GM18498 (cell line): ENCODE measurements at regions not wholly inside any gene's neighbourhood (a gene's known extent, or its start where the extent isn't known, plus 50 kb on each side); places are given as distances from the start of the nearest gene placed in this dataset.

Experiments used
- ATAC-seq: cut with Tn5 transposase; IDR thresholded peaks from one replicate; pipeline ENCODE4 v1.9.1; 2021; ENCODE audit warnings: mild to moderate bottlenecking, moderate library complexity; ENCODE audit not compliant: unreplicated experiment

DNA sequence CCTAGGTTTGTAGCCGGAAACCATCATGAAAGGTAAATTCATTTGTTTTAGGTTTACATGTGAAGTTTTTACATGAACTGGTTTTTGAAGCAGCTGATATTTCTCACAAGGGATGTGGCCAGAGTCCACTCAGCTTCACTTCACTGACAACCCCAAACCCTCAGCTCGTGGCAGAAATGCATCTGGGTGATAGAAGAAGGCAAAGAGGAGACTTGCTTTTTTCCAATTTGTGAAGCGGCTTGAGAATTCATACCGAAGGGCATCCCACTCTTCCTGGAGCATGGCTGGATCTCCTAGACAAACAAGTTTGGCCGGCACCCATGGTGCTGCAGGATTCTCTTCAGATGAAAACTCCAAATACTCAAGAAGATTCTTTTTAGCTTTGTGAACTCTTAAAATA lies 392.8 kb upstream of the CNR1 start:
- ATAC-seq: no peak

DNA sequence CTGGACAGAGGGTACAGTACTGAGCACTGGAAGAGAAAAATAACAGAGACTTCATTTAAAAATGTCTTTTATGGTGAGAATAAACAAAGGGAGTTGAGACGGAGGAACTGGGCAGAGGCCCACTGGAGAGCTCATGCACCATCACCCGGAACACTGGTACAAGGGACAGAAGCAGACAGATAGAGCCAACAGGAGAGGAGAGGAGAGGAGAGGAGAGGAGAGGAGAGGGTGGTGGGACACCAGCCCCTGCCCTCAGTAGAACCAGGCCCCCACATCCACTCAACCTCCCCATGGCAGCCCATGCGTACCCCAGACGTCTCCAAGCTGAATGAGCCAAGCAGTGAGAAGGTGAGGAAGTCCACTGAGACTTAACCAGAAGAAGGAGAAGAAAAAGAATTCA lies 390.5 kb upstream of the CNR1 start:
- no peak for ATAC-seq

DNA sequence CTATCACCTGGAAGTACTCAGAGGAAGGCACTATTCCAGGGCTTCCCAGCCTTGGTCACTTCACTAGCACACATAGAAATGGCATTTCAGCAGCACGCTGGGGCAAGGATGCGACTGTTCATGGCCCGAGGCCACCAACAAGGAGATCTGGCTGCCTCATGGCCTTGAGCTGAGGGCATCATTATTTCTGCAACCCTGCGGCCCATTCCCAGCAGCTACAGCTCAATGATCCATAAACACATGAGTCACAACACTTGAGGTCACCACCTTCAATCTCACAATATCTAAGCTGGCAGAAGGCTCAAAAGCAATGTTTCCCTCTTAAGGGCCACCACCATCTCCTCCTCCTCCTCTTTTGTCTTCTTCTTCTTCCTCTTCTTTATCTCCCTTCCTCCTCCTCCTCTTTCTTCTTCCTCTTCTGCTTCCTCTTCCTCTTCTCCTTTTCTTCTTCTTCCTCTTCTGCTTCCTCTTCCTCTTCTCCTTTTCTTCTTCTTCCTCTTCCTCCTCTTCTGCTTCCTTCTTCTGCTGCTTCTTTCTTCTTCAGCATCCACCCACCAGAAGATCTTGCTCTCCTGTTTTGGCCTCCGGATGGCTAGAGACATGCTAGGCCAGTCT lies 382.9 kb upstream of the CNR1 start:
- ATAC-seq: no peak

DNA sequence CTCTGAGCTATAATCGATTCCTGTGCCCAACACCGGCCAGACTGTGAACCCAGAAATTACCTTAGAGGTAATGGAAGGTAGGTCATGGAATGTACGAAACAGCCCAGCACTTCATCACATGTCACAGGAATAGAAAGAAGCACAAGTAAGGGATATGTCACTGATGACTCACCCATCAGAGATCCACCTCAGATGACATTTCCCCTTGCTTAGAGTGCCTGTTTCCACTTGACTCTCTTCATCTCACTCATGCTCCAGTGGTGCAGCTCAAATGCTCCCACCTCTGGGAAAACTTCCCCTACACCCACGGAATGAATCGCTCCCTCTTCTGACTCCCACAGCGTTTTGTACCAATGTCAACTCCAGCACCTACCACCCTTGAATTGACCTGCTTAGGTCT lies 381.6 kb upstream of the CNR1 start:
- no peak for ATAC-seq

DNA sequence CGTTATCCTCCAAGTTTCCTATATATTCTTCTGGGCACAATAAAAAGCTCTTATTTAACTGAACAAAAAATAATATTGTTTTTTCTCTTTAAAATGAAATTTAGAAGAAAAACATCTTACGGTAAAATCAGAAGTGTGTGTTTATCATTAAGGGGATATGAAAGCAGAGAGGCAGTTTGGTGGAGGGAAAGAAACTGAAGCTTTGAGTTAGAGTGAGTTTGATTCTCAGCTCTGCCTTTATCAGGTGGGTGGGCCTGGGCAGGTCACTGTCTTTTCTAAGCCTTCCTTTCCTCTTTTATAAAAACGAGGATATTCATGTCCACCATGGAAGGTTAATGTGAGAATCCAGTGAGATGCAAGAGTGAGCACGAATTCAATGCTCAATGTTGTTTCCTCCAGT lies 379.8 kb upstream of the CNR1 start:
- ATAC-seq: no peak

DNA sequence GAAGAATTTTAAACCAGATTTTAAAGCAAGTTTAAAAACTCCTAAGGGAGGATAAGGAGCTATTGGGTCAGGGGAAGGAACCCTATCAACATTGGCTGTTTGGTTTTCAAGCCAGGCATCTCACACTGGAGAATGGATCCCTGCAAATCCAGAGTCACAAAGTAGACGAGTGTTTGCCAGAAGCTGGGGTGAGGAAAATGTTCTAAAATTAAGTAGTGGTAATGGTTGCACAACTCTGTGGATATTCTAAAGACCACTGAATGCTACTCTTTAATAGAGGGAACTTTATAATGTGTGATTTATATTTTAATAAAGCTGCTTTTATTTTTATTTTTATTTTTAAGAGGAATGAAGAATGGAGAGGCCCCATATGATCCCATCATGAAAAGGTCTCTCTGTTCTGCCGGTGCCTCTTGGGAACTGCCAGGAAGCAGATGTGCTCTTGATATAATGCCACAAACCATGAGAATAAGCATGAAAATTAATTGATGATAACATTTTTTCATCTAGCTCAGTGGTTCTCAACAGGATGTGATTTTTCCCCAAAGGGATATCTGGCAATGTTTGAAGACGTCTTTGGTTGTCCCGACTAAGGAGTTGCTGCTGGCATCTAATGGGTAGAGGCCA lies 379.0 kb upstream of the CNR1 start:
- ATAC-seq: no peak

DNA sequence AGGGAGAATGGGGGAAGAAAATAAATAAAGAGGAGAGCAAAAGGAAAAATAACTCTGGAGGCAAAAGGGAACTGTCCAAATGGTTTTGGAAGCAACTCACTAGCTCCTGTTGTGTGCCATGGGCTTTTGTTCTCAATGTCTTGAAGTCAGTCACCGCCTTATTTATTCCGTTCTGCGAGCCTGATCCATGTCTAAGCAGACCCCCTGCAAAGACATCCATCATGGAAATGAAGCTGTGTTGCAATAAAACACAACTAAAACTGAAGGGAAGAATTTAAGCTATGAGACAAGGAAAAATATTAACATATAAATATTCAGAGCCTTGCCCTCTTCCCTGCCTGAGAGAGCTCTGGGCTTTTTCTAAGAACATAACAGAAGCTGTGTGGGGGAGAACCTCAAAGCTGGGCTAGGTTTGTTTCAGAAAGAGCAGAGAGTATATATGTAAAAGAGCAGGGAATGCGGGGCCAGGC lies 373.2 kb upstream of the CNR1 start:
- no peak for ATAC-seq

DNA sequence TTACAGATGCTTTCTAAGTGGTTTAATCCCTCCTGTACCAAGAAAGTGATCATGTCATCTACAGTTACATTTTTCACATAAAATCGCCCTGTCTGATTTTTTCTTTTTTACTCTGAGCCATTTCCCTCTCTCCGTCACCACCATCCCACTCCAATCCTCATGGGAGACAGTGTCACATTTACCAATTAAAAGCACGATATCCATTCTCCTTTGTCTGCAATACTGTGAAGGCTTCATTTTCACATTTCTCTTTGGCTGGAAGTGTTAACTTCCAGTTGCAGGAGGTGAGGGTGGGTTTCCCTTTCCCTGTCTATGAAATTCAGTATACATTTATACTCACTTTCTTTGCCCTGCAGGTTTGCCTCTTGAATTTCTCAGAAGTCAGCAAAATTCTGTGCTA lies 372.7 kb upstream of the CNR1 start:
- ATAC-seq: no peak

DNA sequence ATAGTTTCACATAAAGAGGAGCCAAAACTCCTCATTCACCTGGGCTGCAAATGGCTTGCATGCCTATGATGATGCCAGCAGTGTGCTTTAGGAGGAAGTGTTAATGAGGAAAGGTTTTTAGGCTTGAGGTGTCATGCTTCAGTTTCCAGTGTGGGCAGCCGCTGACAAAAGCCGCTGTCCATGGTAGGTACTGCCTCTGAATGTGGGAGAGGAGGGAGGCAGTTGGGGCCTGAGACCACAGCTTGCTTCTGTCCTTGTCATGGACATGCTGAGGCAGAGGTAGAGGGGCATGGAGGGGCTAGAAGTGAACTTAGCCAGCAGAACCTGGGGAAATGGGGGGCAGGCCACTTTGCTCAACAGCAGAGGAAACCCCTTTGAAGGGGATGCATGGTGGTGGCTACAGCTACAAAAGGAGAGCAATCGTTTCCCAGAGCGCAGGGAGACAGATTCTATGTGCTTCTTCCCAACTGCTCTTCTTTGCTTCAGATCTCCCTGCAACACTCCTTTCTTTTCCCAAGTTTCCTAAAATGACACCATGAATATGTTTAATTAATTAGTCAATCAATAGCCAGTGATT lies 372.1 kb upstream of the CNR1 start:
- ATAC-seq: no peak

DNA sequence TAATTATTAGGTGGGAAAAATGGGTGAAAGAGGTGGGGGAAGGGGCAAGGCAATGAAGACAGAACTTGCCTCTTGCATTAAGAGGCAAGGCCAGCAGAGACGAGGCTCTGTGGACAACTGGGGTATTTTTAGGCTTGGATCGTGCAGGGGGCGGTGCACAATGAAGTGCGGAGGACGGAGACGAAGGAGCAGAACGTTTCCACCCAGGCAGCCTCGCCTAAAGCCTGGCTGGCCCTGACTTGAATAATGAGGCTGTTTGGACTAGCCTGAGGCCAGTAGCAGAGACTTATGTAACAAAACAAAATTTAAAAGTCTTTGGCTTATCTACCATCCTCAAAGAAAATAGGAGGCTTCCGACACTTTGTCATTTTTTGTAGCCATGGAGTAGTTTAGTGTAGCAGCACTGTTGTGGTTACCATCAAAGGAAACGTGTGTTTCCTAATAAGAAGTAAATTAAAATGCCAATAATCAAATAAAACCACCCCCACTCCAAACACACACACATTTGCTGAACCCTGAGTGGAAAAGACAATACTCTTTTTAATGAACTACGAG lies 370.0 kb upstream of the CNR1 start:
- ATAC-seq: no peak

DNA sequence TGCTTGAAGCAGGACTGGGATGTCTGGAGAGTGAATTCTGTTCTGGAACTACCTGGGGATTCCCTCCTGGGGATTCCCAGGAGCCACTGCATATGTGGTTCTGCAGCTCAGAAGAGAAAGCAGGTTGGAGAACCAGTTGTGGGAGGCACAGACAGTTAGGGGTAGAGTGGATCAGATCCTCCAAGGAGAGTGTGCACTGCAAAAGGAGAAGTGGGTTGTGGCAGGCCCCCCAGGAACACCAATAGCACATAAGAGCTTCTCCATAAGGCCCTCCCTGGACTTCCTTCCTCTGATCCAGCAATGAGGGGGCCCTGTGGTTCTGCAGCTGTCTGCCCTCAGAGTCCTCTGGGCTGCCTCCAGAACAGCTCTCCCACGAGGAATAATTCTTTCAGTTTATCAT lies 369.2 kb upstream of the CNR1 start:
- no peak for ATAC-seq

DNA sequence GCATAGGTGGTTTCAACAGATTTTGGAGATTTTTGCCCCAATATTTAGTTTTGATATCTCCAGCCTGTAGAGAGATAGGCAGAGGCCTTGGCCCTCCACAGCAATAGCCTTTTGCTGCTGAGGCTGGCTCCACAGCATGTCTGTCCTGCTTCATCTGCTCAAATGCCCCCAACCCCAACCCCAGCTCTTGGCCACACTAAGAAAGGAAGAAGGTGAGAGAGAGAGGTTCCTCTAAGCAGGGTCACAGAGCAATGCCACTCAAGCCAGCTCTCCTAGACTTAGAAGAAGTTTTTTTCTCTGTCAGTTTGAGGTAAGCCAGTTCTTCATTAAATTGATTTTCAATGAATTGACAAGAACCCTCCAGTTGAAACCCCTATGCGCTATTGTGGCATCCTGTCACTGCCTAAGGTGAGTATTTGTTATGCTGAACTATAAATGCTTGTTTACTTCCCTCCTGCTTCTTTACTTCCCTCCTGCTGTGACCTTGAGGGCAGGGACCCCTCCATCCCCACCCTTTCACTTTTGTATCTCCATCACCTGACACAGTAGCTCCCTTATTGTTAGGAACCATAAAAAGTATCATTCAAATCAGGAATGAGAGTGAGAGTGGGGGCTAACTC lies 366.2 kb upstream of the CNR1 start:
- ATAC-seq: no peak

DNA sequence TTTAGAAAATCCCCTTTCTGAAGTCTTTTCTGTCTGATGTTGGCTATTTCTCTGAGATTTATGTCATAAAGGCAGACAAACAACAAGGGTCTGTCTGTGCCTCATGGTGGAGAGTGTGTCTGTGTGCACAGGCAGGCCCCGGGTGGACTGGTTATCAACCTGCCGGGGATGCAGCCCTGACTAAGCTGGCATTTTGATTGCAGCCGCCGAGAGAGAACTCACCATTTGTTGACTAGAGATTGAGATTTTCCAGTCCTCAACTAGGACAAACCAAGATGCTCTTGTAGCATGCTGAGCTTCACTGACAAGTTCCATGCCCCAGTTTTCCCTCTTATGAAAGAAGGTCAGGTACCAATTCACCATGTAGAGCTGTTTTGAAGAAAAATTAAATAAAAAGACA lies 363.6 kb upstream of the CNR1 start:
- ATAC-seq: no peak

DNA sequence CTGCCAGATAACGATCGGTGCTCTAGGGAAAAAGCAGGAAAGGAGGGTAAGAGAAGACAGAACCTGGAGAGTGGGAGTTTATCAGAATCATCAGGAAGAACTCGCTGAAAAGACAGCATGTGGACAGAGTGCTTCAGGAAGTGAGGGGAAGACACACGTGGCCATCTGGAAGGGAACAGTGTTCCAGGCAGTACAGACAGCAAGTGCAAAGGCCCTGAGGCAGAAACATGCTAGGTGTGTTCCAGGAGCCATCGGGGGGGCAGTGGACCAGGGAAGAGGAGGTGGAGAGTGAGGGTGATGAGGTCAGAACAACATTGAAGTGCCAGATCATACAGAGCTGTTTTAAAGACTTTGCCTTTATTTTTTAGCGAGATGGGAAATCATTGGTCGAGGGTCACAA lies 354.3 kb upstream of the CNR1 start:
- ATAC-seq: no peak

DNA sequence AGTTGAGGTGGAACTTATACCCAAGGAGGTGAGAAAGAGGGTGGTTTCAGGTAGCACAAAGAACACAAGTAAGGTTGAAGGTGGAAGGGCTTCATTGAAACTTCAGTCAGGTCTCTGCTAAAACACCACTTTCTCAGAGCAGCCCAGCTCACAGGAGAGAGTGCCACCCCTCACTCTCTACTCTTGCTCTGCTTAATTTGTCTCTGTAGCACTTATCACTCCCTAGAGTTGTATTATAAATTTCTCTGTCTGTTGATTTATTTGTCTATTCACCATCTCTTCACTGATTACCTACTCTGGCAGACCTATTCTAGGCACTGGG lies 353.8 kb upstream of the CNR1 start:
- no peak for ATAC-seq

DNA sequence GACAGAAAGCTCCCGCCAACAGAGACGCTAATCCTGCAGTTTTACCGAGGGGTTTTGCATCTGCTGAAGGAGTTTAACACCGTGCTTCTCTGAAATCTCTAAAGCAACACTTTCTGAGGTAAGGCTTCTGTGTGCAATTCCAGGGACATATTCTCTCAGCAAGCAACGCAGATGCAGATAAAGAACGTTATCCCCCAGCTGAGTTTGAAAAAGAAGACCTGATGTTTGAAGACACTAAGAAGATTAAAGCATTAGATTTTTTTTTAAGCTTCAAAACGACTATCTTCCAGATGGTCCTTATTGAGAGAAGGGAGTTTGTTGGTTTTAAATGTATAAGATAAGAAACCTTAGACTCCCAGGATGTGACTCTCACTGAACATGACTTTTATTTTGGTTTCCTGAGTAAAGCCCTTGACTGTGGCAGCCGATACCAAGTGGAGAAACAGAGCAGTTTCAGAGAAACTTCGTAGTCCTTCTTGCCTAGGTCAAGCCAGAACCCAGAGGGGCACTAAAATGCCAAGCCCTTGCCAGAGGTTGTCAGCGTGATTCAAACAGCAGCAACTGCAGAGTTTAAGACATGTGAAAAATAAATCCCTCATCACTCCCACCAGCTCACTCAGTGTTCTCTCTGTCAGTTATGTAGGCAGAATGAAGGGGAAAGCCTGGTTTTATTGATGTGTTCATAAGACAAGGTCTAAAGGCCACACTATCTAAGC lies 353.3 kb upstream of the CNR1 start:
- no peak for ATAC-seq

DNA sequence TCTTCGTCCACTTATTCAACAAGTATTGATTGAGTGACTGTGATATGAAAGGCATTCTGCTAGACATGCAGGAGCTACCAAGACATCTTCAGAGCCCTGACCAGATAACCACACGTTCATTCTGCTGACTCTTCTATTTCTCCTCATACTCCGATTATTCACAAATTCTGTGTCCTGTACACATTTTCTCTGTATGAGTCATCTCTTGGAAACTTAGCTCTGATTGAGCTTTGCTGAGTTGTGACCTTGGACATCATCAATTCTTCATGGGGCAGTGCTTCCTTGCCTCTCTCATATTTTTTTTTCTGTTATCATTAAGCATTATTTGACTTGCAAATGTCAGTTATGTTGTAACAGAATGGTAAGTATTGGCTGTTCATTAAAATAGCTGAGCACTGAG lies 351.6 kb upstream of the CNR1 start:
- no peak for ATAC-seq

DNA sequence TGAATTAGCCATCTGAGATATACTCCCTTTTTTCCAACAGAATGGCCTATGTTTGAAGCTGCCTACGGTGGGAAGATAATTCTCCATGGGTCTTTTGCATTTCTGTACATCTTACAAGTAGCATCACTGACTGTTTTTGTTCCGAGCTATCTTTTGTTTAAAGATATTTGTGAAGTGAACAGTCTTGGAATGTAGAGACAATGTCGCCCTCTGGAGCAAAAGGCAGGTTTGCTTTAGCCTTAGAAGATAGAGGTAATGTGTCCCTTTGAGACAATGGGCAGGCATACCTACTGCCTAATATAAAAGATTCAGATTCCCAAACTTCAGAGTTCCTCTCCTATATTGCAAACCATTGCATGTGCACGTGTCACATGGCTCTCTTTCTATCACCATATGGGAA lies 347.8 kb upstream of the CNR1 start:
- no peak for ATAC-seq

DNA sequence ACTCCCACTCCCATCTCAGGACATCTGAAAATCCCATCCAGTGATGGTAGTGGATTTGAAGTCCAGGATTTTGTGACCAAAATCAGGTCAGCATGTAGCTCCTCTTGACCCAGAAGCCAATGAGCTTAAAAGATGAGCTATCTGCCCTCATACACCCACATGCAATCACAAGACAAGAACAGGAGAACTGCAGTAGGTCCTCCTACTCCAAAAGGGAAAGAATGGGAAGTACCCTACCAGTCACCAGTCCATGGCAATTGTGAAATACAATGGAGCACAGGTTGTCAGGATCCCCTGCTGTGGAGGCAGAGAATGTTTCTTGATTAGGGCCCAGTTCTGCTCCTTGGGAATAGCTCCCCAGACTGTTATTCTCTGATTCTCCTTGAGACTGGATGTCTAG lies 347.3 kb upstream of the CNR1 start:
- ATAC-seq: no peak

DNA sequence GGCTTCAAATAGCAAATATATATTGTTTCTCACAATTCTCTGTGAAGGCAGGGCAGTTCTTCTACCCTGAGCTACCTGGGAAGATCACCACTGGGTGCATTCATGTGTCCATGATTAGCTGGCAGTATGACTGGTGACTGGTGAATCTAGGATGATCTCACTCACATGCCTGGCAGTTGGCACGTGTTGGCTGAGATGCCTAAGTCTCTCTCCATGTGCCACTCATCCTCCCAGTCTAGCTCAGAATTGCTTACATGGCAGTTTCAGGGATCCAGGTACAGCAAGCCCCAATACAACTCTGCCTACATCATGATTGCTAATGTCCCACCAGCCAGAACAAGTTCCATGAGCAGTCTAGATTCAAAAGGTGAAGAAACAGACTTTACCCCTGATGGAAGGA lies 346.8 kb upstream of the CNR1 start:
- ATAC-seq: no peak

DNA sequence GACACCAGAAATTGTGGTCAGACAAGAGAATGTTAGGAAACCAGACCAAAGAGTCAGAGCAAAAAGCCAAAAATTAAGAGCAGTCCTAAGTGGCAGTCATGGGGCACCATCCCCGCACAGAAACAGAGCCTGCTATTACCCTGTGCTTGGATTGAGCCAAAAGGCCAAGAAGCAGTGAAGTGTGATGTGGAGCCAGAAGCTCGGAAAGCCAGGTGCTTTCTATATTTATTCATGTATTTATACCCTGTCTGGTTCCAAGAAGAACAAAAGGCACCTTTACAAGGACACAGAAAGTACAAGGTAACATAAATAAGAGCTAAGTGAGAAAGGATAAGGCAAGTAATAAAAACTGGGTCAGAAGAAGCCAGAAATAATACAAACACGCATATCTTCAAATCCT lies 336.2 kb upstream of the CNR1 start:
- ATAC-seq: no peak
